Mesendoderm (in vitro differentiated cells): ENCODE measurements at regions not wholly inside any gene's neighbourhood (a gene's known extent, or its start where the extent isn't known, plus 50 kb on each side); places are given as distances from the start of the nearest gene placed in this dataset.

Experiments
- DNase-seq: peaks from one replicate; pipeline ENCODE4 v3.0.0; 2013
- H2AK5ac ChIP-seq: 2 replicates; pipeline ENCODE4 v1.6.1; 2013; ENCODE audit warnings: low read length, inconsistent platforms
- H2BK120ac ChIP-seq: 2 replicates; pipeline ENCODE4 v1.6.1; 2013; ENCODE audit warnings: low read depth, mild to moderate bottlenecking, low read length, moderate library complexity, mixed read lengths
- H2BK15ac ChIP-seq: replicated peaks from 2 replicates; pipeline ENCODE4 v1.6.1; 2013; ENCODE audit warnings: low read depth, mild to moderate bottlenecking, moderate library complexity
- H2BK5ac ChIP-seq: 2 replicates; pipeline ENCODE4 v1.6.1; 2013; ENCODE audit warnings: low read length, inconsistent platforms
- H3K18ac ChIP-seq: 2 replicates; pipeline ENCODE4 v1.6.1; 2013; ENCODE audit warnings: mild to moderate bottlenecking, low read length, mixed read lengths
- H3K23ac ChIP-seq: one replicate; pipeline ENCODE4 v1.6.1; 2013; ENCODE audit warnings: low read length
- H3K27ac ChIP-seq: 2 replicates; pipeline ENCODE4 v1.5.1; 2013; ENCODE audit warnings: low read depth, mild to moderate bottlenecking, inconsistent platforms, low read length, moderate library complexity
- H3K27me3 ChIP-seq: 2 replicates; pipeline ENCODE4 v1.6.1; 2013; ENCODE audit warnings: low read length, control low read depth, mild to moderate bottlenecking, inconsistent platforms; ENCODE audit not compliant: insufficient read depth, poor library complexity
- H3K36me3 ChIP-seq: 2 replicates; pipeline ENCODE4 v1.6.1; 2013; ENCODE audit warnings: low read length, inconsistent platforms; ENCODE audit not compliant: control insufficient read depth, insufficient read depth
- H3K4ac ChIP-seq: one replicate; pipeline ENCODE4 v1.6.1; 2013; ENCODE audit warnings: low read depth, mild to moderate bottlenecking, low read length, moderate library complexity
- H3K4me1 ChIP-seq: 2 replicates; pipeline ENCODE4 v1.6.1; 2013; ENCODE audit warnings: low read depth, low read length, inconsistent platforms; ENCODE audit not compliant: control insufficient read depth
- H3K4me2 ChIP-seq: 2 replicates; pipeline ENCODE4 v1.6.1; 2013; ENCODE audit warnings: low read length
- H3K4me3 ChIP-seq: 2 replicates; pipeline ENCODE4 v1.5.1; 2013; ENCODE audit warnings: mild to moderate bottlenecking, low read length
- H3K56ac ChIP-seq: one replicate; pipeline ENCODE4 v1.6.1; 2013; ENCODE audit warnings: low read length
- H3K79me1 ChIP-seq: 2 replicates; pipeline ENCODE4 v1.6.1; 2013; ENCODE audit warnings: low read length, inconsistent platforms
- H3K79me2 ChIP-seq: 2 replicates; pipeline ENCODE4 v1.6.1; 2013; ENCODE audit warnings: mild to moderate bottlenecking, low read length; ENCODE audit not compliant: control insufficient read depth, insufficient read depth
- H3K9ac ChIP-seq: 2 replicates; pipeline ENCODE4 v1.6.1; 2013; ENCODE audit warnings: low read length, inconsistent platforms
- H4K5ac ChIP-seq: one replicate; pipeline ENCODE4 v1.6.1; 2013; ENCODE audit warnings: low read length
- H4K8ac ChIP-seq: one replicate; pipeline ENCODE4 v1.6.1; 2013; ENCODE audit warnings: low read depth, mild to moderate bottlenecking, control low read depth, low read length, moderate library complexity
- WGBS: extraction: QIAGEN DNeasy Blood & Tissue Kit; methylation state at CpG from one replicate; pipeline ENCODE4 v1.1.7; 2013; ENCODE audit warnings: low lambda C conversion rate, missing lambda C conversion rate; ENCODE audit not compliant: insufficient coverage; ENCODE audit errors: extremely low coverage; 5-methylcytosine and 5-hydroxymethylcytosine counted together

DNA sequence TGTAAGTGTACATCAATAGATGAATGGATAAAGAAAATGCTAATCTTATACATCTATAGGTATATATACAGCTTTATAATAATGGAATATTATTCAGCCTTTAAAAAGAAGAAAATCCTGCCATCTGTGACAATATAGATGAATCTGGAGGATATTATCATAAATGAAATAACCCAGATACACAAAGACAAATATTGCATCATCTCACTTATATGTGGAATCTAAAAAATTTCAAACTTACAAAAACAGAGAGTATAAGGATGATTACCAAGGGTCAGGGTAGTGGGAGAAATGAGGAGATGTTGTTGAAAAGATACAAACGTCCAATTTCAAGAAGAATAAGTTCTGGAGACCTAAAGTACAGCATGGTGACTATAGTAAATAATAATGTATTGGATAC lies 85.4 kb upstream of the AGTR1 start:
- no peak overlapping the region for H3K27ac ChIP-seq
- no peak overlapping the region for H2BK5ac ChIP-seq
- DNase-seq, result no peak
- no peak overlapping the region for H3K9ac ChIP-seq
- H3K4me3 ChIP-seq, result no peak overlapping the region
- no peak overlapping the region for H2BK120ac ChIP-seq
- no peak overlapping the region for H3K56ac ChIP-seq
- no peak overlapping the region for H3K4me2 ChIP-seq
- H3K79me1 ChIP-seq, result no peaks in the 10 kb centered on the region
- no peak overlapping the region for H3K4ac ChIP-seq
- no peaks in the 10 kb centered on the region for H3K27me3 ChIP-seq
- H3K4me1 ChIP-seq, result no peaks in the 10 kb centered on the region
- no peaks in the 10 kb centered on the region for H3K79me2 ChIP-seq
- no CpG with 5 or more reads among the region's 1 CpG for WGBS
- H2BK15ac ChIP-seq, result no peak overlapping the region
- no peaks in the 10 kb centered on the region for H3K36me3 ChIP-seq
- H3K23ac ChIP-seq, result no peak overlapping the region
- H2AK5ac ChIP-seq, result no peak overlapping the region
- no peak overlapping the region for H3K18ac ChIP-seq
- no peak overlapping the region for H4K5ac ChIP-seq
- no peak overlapping the region for H4K8ac ChIP-seq

DNA sequence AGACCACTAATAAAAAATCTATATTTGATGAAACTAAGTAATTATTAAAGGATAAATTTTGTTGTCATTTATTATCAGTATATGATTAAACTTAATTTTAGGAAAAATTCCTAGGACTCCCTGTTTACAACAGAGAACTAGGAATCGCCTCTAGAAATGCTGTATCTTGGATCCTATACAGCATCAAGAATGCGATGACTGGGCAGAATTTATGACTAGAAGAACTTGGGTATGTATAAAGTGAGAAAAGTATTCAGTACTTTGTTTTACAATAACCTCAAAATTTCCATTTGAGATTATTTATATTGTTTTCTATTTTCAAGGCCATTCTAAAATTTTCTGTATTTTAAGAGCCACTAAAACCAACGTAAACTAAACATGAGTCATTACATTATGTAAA lies 82.3 kb upstream of the AGTR1 start:
- Histone ChIP-seq H3K27ac (no peak overlapping the region), H4K5ac (no peak overlapping the region), H3K4ac (no peak overlapping the region), H2AK5ac (no peak overlapping the region), H3K23ac (no peak overlapping the region), H3K56ac (no peak overlapping the region), H3K4me1 (no peaks in the 10 kb centered on the region), H2BK120ac (no peak overlapping the region), H4K8ac (no peak overlapping the region), H3K79me2 (no peaks in the 10 kb centered on the region), H2BK15ac (no peak overlapping the region), H3K4me3 (no peak overlapping the region), H3K4me2 (no peak overlapping the region), H3K9ac (no peak overlapping the region), H3K18ac (no peak overlapping the region), H3K36me3 (no peaks in the 10 kb centered on the region), H2BK5ac (no peak overlapping the region), H3K79me1 (no peaks in the 10 kb centered on the region), H3K27me3 (no peaks in the 10 kb centered on the region)
- no peak for DNase-seq
- WGBS, result no CpG with 5 or more reads among the region's 3 CpGs

DNA sequence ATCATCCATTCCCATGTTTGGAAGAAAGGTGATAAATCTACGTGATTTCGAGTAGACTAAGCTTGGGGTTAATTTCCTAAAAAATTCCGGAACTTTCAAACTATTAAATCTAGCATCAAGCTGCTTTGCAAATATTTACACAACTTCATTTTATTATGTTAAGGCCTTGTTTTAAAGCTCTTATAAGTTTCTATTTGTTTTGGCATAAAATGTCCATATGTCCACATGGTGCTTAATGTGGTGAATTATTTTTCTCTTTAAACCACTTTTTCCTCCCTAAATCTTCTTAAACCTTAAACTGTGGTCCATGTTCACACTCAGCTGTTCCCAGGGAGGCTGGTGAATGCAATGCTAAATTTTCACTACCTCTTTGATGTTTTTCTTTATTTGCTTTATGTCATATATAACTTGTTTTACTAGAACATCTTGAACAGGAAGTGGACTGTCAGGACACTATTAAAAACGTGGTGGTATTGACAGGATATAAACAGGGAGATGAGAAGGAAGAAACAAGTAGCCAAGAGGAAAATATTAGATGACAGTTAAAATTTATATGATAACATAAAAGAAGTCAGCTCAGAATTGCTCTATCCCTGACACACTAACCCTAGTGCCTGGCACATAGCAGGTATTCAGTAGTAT lies 72.5 kb upstream of the AGTR1 start:
- Histone ChIP-seq H3K79me1 (no peaks in the 10 kb centered on the region), H2BK120ac (no peak overlapping the region), H2BK5ac (no peak overlapping the region), H3K4me1 (no peaks in the 10 kb centered on the region), H3K27ac (no peak overlapping the region), H3K56ac (no peak overlapping the region), H4K5ac (no peak overlapping the region), H3K18ac (no peak overlapping the region), H3K36me3 (no peaks in the 10 kb centered on the region), H3K4ac (no peak overlapping the region), H2AK5ac (no peak overlapping the region), H3K9ac (no peak overlapping the region), H3K4me2 (no peak overlapping the region), H2BK15ac (no peak overlapping the region), H3K79me2 (no peaks in the 10 kb centered on the region), H4K8ac (no peak overlapping the region), H3K27me3 (no peaks in the 10 kb centered on the region), H3K23ac (no peak overlapping the region), H3K4me3 (no peak overlapping the region)
- no CpG with 5 or more reads among the region's 4 CpGs for WGBS
- DNase-seq, result no peak

DNA sequence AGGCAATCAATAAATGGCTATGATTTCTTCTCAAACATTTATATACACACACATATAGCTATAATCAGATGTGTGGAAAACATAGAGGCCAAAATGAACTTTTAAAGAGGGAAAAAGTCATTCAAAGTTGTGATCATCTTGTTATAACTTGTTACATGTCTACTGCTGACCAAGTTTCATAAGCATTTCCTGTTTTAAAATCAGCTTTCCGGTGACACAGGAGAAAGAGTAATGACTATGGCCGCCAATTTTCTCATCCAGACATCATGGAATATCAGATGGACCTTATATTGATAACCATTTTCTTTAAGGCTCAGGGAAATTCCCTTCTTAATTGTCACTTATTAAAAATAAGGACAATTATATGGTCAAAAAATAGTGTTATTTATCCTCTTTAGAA lies 71.7 kb upstream of the AGTR1 start:
- no peak overlapping the region for H4K5ac ChIP-seq
- no peak overlapping the region for H2BK5ac ChIP-seq
- WGBS, result no CpG with 5 or more reads among the region's 2 CpGs

DNA sequence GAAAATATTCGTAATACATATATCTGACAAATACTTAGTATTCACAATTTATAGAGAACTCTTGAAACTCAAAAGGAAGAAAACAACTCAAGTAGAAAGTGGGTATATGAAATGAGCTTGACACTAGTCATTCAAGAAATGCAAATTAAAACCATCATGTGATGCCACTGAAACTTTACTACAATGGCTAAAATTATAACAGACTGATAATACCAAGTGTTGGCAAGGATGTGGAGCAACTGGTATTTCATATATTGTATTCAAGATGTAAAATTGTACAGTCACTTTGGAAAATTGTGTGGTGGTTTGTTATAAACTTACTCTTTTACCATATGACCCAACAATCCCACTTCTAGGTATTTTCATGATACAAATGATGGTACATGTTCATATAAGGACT lies 68.7 kb upstream of the AGTR1 start:
- no peak for DNase-seq
- H4K5ac ChIP-seq, result no peak overlapping the region
- no peak overlapping the region for H2BK5ac ChIP-seq
- no peaks in the 10 kb centered on the region for H3K36me3 ChIP-seq
- H3K4me2 ChIP-seq, result no peak overlapping the region
- H4K8ac ChIP-seq, result no peak overlapping the region
- H3K79me2 ChIP-seq, result no peaks in the 10 kb centered on the region
- H2BK15ac ChIP-seq, result no peak overlapping the region
- H3K56ac ChIP-seq, result no peak overlapping the region
- no peaks in the 10 kb centered on the region for H3K27me3 ChIP-seq
- no peak overlapping the region for H3K27ac ChIP-seq
- H2AK5ac ChIP-seq, result no peak overlapping the region
- H3K18ac ChIP-seq, result no peak overlapping the region
- H3K4me3 ChIP-seq, result no peak overlapping the region
- WGBS, result no CpG with 5 or more reads among the region's 1 CpG
- no peak overlapping the region for H3K9ac ChIP-seq
- no peaks in the 10 kb centered on the region for H3K4me1 ChIP-seq
- H3K4ac ChIP-seq, result no peak overlapping the region
- H3K23ac ChIP-seq, result no peak overlapping the region
- no peaks in the 10 kb centered on the region for H3K79me1 ChIP-seq
- H2BK120ac ChIP-seq, result no peak overlapping the region

More for the DNA sequence above, 71.7 kb upstream of the AGTR1 start:
- Histone ChIP-seq H3K9ac (no peak overlapping the region), H3K27me3 (no peaks in the 10 kb centered on the region), H3K4ac (no peak overlapping the region), H3K27ac (no peak overlapping the region), H2AK5ac (no peak overlapping the region), H3K79me1 (no peaks in the 10 kb centered on the region), H3K4me2 (no peak overlapping the region), H3K56ac (no peak overlapping the region), H3K23ac (no peak overlapping the region), H3K18ac (no peak overlapping the region), H3K36me3 (no peaks in the 10 kb centered on the region), H3K4me3 (no peak overlapping the region), H3K4me1 (no peaks in the 10 kb centered on the region), H2BK15ac (no peak overlapping the region), H4K8ac (no peak overlapping the region), H3K79me2 (no peaks in the 10 kb centered on the region), H2BK120ac (no peak overlapping the region)
- DNase-seq, result no peak
